ENCODE measurements at regions not wholly inside any gene's neighbourhood (a gene's known extent, or its start where the extent isn't known, plus 50 kb on each side); places are given as distances from the start of the nearest gene placed in this dataset.

GRCh38 chr22:47292546-47293320 lies 530.3 kb downstream of the TBC1D22A start:
- Histone ChIP-seq H3K27ac (ENCODE audit: low read length) (no peak overlapping the region), H3K27me3 (ENCODE audit: low read length) (no peaks in the 10 kb centered on the region), H3K4me3 (ENCODE audit: low read length) (no peak overlapping the region), H3F3A (ENCODE audit: low read length, unreplicated experiment) (no peaks in the 10 kb centered on the region), H3K9me3 (ENCODE audit: low read length) (no peaks in the 10 kb centered on the region), H3K9me2 (replicated peaks; ENCODE audit: low read length) (no peaks in the 10 kb centered on the region), H3K4me2 (ENCODE audit: low read length) (no peak overlapping the region), H3K9ac (ENCODE audit: low read length) (no peak overlapping the region), H3K36me3 (ENCODE audit: low read depth, low read length) (no peaks in the 10 kb centered on the region), H3K79me2 (ENCODE audit: low read length) (no peaks in the 10 kb centered on the region), H3K4me1 (ENCODE audit: insufficient read depth, low read length) (peaks cover 15% of the 10 kb centered on the region), H4K20me1 (ENCODE audit: low read length) (no peaks in the 10 kb centered on the region), H2AFZ (ENCODE audit: low read length) (no peak overlapping the region)
- DNase-seq (no peak), ATAC-seq (no peak)
- BruUV-seq (replicated peaks): no TSS peak
- intact Hi-C loops (cut with micrococcal nuclease): no loop called here
- TF ChIP-seq CTCF (conservative IDR thresholded peaks at IDR 0.05; ENCODE audit: low read depth, low read length) (no peak), EZH2 (IDR thresholded peaks at IDR 0.05; ENCODE audit: low read length, unreplicated experiment) (no peak), EZH2phosphoT487 (IDR thresholded peaks at IDR 0.05; ENCODE audit: borderline replicate concordance, low read length) (no peak)
- POLR2A ChIA-PET (ENCODE audit: unreplicated experiment): no interaction called here
- CTCF ChIA-PET: no interaction called here

GRCh38 chr22:47291565-47292495 lies 529.4 kb downstream of the TBC1D22A start:
- ChIA-PET CTCF (no interaction called here), POLR2A (ENCODE audit: unreplicated experiment) (no interaction called here)
- ATAC-seq: no peak
- no peak overlapping the region for H3K4me3 ChIP-seq (ENCODE audit: low read length)
- H3K4me1 ChIP-seq (ENCODE audit: insufficient read depth, low read length): peaks cover 15% of the 10 kb centered on the region
- H3K27me3 ChIP-seq (ENCODE audit: low read length): no peaks in the 10 kb centered on the region
- no peaks in the 10 kb centered on the region for H3K79me2 ChIP-seq (ENCODE audit: low read length)
- no peak overlapping the region for H3K4me2 ChIP-seq (ENCODE audit: low read length)
- DNase-seq: no peak
- H2AFZ ChIP-seq (ENCODE audit: low read length): no peak overlapping the region
- H3K9ac ChIP-seq (ENCODE audit: low read length): no peak overlapping the region
- intact Hi-C loops (cut with micrococcal nuclease): no loop called here
- H4K20me1 ChIP-seq (ENCODE audit: low read length): no peaks in the 10 kb centered on the region
- no peaks in the 10 kb centered on the region for H3F3A ChIP-seq (ENCODE audit: low read length, unreplicated experiment)
- TF ChIP-seq CTCF (conservative IDR thresholded peaks at IDR 0.05; ENCODE audit: low read depth, low read length): no peak
- no peak for TF ChIP-seq EZH2 (IDR thresholded peaks at IDR 0.05; ENCODE audit: low read length, unreplicated experiment)
- no peak for TF ChIP-seq EZH2phosphoT487 (IDR thresholded peaks at IDR 0.05; ENCODE audit: borderline replicate concordance, low read length)
- no peaks in the 10 kb centered on the region for H3K9me3 ChIP-seq (ENCODE audit: low read length)
- H3K36me3 ChIP-seq (ENCODE audit: low read depth, low read length): no peaks in the 10 kb centered on the region
- H3K9me2 ChIP-seq (replicated peaks; ENCODE audit: low read length): no peaks in the 10 kb centered on the region
- no peak overlapping the region for H3K27ac ChIP-seq (ENCODE audit: low read length)
- no TSS peak for BruUV-seq (replicated peaks)

All from PC-3 (cell line).